HG03521 (cell line): ENCODE measurements at regions not wholly inside any gene's neighbourhood (a gene's known extent, or its start where the extent isn't known, plus 50 kb on each side); places are given as distances from the start of the nearest gene placed in this dataset.
"Not testable (repeated sequence)": the region's sequence is repeated elsewhere in the genome, so short reads cannot be mapped to it uniquely, and the experiment has no call there.

Experiments used
- ATAC-seq: cut with Tn5 transposase; IDR thresholded peaks from one replicate; pipeline ENCODE4 v1.9.1; 2021; ENCODE audit warnings: mild to moderate bottlenecking, moderate library complexity; ENCODE audit not compliant: unreplicated experiment

- ATAC-seq = no peak
Observed at GRCh38 chr10:81200801-81201200, 663.1 kb downstream of the SH2D4B start.

- not testable (repeated sequence) for ATAC-seq
Observed at GRCh38 chr10:81207359-81207758, 667.6 kb upstream of the NRG3 start.

- ATAC-seq = no peak
Observed at GRCh38 chr10:81213370-81213769, 661.6 kb upstream of the NRG3 start.

- ATAC-seq = no peak
Observed at GRCh38 chr10:81215498-81215897, 659.5 kb upstream of the NRG3 start.

GRCh38 chr10:81216949-81217348 is 658.0 kb upstream of the NRG3 start:
- no peak for ATAC-seq

- no peak for ATAC-seq
Observed at GRCh38 chr10:81218307-81218706, 656.7 kb upstream of the NRG3 start.

GRCh38 chr10:81219758-81220157 is 655.2 kb upstream of the NRG3 start:
- no peak for ATAC-seq

- no peak for ATAC-seq
Observed at GRCh38 chr10:81248886-81249285, 626.1 kb upstream of the NRG3 start.

- ATAC-seq = no peak
Observed at GRCh38 chr10:81251457-81252115, 623.4 kb upstream of the NRG3 start.

GRCh38 chr10:81264991-81265390 is 610.0 kb upstream of the NRG3 start:
- ATAC-seq = not testable (repeated sequence)

- ATAC-seq = no peak
Observed at GRCh38 chr10:81270051-81270450, 604.9 kb upstream of the NRG3 start.

GRCh38 chr10:81280497-81281479 is 594.2 kb upstream of the NRG3 start:
- no peak for ATAC-seq

- no peak for ATAC-seq
Observed at GRCh38 chr10:81288544-81288943, 586.5 kb upstream of the NRG3 start.

- ATAC-seq = no peak
Observed at GRCh38 chr10:81297292-81297691, 577.7 kb upstream of the NRG3 start.

GRCh38 chr10:81303656-81304055 is 571.3 kb upstream of the NRG3 start:
- no peak for ATAC-seq

- ATAC-seq = no peak
Observed at GRCh38 chr10:81306971-81307782, 567.8 kb upstream of the NRG3 start.

- no peak for ATAC-seq
Observed at GRCh38 chr10:81309041-81309552, 565.9 kb upstream of the NRG3 start.

- ATAC-seq = no peak
Observed at GRCh38 chr10:81314471-81314870, 560.5 kb upstream of the NRG3 start.

GRCh38 chr10:81315026-81315425 is 560.0 kb upstream of the NRG3 start:
- no peak for ATAC-seq

- no peak for ATAC-seq
Observed at GRCh38 chr10:81348003-81348402, 527.0 kb upstream of the NRG3 start.

GRCh38 chr10:81367132-81367531 is 507.9 kb upstream of the NRG3 start:
- no peak for ATAC-seq
